Activated T-cell treated with anti-CD3 and anti-CD28 coated beads, Interleukin-2, amount 50 U/mL, for 72 hours (primary cell): ENCODE measurements at regions not wholly inside any gene's neighbourhood (a gene's known extent, or its start where the extent isn't known, plus 50 kb on each side); places are given as distances from the start of the nearest gene placed in this dataset.
A peak's percentile ranks its signal among the peaks of the same experiment; 100 is the strongest.

Source experiments
- ATAC-seq, 2 donors: fragments of 150-1000 bp; cut with Tn5 transposase; replicated peaks in 1 of 2; 2 replicates each; pipeline ENCODE4 v1.10.0; 2021; ENCODE audit warnings: moderate library complexity in 2 of 2, mild to moderate bottlenecking in 1 of 2
- DNase-seq, 2 donors: peaks; one replicate each; pipeline ENCODE4 v3.0.0; 2021 to 2022; ENCODE audit warnings: mixed read lengths in 1 of 2
- H3K27ac Mint-ChIP-seq: one replicate; pipeline ENCODE4 v1.8.0; 2022; ENCODE audit warnings: mild to moderate bottlenecking, moderate library complexity, mixed read lengths
- H3K27me3 Mint-ChIP-seq: one replicate; pipeline ENCODE4 v1.8.0; 2022; ENCODE audit warnings: low read depth, mixed read lengths
- H3K36me3 Mint-ChIP-seq, 2 donors: one replicate each; pipeline ENCODE4 v1.8.0; 2022; ENCODE audit warnings: mixed read lengths in 2 of 2, mild to moderate bottlenecking in 1 of 2; ENCODE audit not compliant: insufficient read depth in 2 of 2
- H3K4me1 Mint-ChIP-seq: one replicate; pipeline ENCODE4 v1.8.0; 2022; ENCODE audit warnings: low read depth, mixed read lengths
- H3K4me3 Mint-ChIP-seq, 2 donors: one replicate each; pipeline ENCODE4 v1.8.0; 2022; ENCODE audit warnings: mild to moderate bottlenecking in 2 of 2, mixed read lengths in 2 of 2, moderate library complexity in 2 of 2
- H3K9me3 Mint-ChIP-seq, 2 donors: one replicate each; pipeline ENCODE4 v1.8.0; 2022; ENCODE audit warnings: mixed read lengths in 2 of 2

DNA sequence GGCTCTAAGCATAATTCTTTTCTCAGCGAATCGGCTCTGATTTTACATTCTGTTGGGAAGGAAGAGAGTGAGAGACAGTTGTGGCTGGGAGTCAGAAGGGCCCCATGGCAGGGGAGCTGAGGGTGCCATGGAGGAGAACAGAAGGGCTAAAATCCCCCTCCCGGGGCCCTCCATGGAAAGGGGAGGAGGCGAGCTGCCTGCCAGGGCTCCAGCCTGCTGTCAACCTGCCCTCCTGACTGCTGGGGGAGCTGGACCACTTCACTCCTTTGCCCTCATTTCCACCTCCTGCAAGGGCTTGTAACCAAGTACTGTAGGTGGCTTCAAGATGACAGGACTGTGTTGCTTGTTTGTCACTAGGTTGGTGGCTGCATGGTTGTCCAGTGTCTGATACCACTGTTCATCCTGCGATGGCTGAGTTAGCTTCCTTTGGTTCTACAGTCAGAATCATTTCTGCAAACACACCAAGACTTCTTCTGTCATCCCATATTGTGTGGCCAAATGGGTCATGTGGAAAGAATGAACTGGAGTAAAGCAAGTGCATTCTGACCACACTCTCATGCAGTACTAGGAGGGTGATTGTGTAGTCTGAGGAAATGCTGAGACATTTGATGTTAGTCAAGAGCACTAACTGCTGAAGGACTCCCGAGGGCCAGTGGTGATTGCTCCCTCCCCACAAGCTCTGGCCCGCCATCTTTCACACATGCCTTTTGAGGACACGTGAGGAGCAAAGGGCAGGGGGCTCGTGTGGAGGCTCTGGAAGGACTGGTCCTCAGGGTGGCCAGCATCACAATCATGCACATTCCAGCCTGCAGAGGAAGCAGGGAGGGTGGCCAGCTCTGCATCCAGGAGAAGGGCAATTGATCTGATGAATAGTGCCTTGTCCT, 307.2 kb downstream of the GADD45G start:
- ATAC-seq, result peak in 1 of 2 donors; percentile 26
- no peak overlapping the region for H3K4me3 Mint-ChIP-seq

DNA sequence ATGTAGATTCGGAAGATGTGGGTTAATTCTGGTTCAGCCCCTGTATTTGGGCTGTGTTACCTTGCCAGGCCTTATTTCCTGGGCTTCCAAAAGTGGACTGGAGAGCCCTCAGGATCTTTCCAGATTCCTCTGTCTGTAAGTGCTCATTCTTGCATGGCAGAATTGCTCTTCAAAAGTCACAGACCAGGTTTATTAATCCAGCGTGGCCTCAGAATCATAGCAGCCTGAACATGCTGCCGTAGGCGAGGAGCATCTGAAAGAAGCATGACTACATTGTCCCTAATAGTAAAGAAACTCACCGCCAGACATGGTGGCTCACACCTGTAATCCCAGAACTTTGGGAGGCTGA, 307.8 kb downstream of the GADD45G start:
- H3K4me1 Mint-ChIP-seq, result peaks cover 7% of the 10 kb centered on the region
- no peaks in the 10 kb centered on the region for H3K9me3 Mint-ChIP-seq
- DNase-seq (no peak), ATAC-seq (no peak)
- H3K36me3 Mint-ChIP-seq, result no peaks in the 10 kb centered on the region
- H3K27ac Mint-ChIP-seq, result no peak overlapping the region
- H3K4me3 Mint-ChIP-seq, result no peak overlapping the region
- peaks cover 6% of the 10 kb centered on the region for H3K27me3 Mint-ChIP-seq

More for the DNA sequence above, 307.2 kb downstream of the GADD45G start:
- H3K4me1 Mint-ChIP-seq, result peaks cover 7% of the 10 kb centered on the region
- DNase-seq, result no peak
- no peaks in the 10 kb centered on the region for H3K9me3 Mint-ChIP-seq
- H3K27ac Mint-ChIP-seq, result no peak overlapping the region
- H3K36me3 Mint-ChIP-seq, result peaks cover 0 to 1% of the 10 kb centered on the region in 2 donors
- H3K27me3 Mint-ChIP-seq, result peaks cover 6% of the 10 kb centered on the region

DNA sequence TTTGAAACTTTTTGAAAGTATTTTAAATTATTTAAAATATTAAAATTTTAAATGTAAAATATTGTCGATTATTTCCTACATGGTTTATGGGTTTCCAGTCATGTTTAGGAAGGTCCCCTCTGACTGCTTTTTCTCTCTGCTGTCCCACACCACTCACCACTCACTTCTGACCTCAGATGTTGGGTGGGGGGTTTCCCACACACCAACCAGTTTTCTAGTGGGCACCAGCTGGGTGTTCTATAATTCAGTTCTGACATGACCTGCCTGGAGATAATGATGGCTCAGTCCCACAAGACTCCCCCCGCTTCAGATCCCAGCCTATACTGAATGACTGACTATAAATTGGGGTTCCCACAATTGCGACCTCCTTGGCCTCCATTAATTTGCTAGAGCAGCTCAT, 310.4 kb downstream of the GADD45G start:
- Mint-ChIP-seq H3K4me1 (peaks cover 13% of the 10 kb centered on the region), H3K4me3 (no peak overlapping the region), H3K27ac (no peak overlapping the region), H3K9me3 (no peaks in the 10 kb centered on the region), H3K27me3 (peaks cover 10% of the 10 kb centered on the region), H3K36me3 (no peaks in the 10 kb centered on the region)
- peak in 1 of 2 donors; percentile 12 for DNase-seq
- ATAC-seq, result peak; percentile 28 to 53

DNA sequence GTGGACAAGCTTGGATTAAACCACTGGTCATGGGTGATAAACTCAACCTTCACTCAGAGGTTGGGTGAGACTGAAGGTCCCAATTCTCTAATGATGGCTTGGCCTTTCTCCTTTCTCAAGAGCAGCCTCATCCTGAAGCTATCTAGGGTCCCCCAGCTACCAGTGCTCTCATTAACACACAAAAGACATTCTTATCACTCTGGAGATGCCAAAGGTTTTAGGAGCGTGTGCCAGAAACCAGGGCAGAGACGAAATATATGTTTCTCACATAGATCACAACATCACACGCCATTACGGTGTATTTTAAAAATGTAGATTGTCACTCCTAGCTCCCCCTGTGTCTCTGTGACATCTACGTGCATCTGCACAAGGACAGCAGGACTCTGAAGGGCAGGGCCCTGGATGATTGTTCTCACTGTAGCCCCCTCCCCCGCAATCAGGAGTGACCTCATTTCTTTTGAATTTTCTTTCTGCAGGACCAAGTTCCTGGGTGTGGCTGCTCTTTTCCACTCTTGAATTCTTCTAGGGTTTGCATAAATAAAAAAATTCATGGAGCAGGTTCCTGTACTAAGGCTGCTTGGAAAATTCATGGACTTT, 311.3 kb downstream of the GADD45G start:
- no peak for DNase-seq
- H3K27ac Mint-ChIP-seq, result no peak overlapping the region
- no peak for ATAC-seq
- peaks cover 15% of the 10 kb centered on the region for H3K27me3 Mint-ChIP-seq
- H3K36me3 Mint-ChIP-seq, result no peaks in the 10 kb centered on the region
- H3K4me3 Mint-ChIP-seq, result no peak overlapping the region
- peaks cover 13% of the 10 kb centered on the region for H3K4me1 Mint-ChIP-seq
- H3K9me3 Mint-ChIP-seq, result no peaks in the 10 kb centered on the region

DNA sequence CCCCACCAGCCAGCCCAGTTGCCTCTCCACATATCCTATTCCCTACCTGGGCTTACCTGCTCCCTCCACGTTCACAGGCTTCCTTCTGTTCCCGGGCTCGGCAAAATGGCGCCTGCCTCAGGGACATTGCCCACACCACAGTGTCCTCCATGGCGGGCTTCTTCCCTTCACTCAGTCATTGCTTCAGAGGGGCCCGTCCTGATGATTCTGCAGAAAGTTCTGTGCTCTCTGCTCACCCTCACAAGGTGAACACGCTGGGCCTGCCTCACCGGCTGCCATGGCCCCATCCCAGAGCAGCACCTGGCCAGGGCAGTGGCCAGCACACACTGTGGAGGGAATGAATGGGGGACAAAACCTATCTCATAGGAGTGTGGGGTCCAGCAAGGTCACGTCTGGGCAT, 313.0 kb downstream of the GADD45G start:
- no peak overlapping the region for H3K4me3 Mint-ChIP-seq
- H3K4me1 Mint-ChIP-seq, result peaks cover 13% of the 10 kb centered on the region
- ATAC-seq (no peak), DNase-seq (no peak)
- H3K27ac Mint-ChIP-seq, result no peak overlapping the region
- no peaks in the 10 kb centered on the region for H3K36me3 Mint-ChIP-seq
- H3K9me3 Mint-ChIP-seq, result no peaks in the 10 kb centered on the region
- peaks cover 22% of the 10 kb centered on the region for H3K27me3 Mint-ChIP-seq

DNA sequence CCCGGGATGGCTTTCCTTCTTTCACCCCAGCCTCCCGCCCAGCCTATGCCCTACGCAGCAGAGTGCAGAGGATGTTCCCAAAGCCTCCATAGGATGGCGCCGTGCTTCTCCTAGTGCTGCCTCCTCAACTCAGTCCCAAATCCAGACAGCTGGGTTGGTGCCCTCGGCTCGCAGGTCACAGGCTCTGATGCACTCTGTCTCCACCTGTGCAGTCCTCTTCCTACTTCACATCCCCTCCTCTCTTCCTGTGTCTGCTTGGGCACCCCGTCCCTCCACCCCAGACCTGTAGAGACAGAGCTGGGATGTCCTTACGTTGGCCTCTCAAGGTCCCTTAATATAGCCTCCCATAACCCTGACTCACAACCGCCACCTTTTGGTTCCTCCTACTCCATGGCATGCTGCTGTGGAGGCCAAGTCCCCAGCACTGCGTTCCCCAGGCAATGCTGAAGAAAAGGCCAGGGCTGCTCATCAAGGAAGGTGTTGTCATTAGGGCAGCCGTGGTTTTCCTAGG, 314.4 kb downstream of the GADD45G start:
- DNase-seq (peak; percentile 35 to 49), ATAC-seq (peak; percentile 66 to 70)
- peaks cover 22% of the 10 kb centered on the region for H3K27me3 Mint-ChIP-seq
- H3K4me3 Mint-ChIP-seq, result no peak overlapping the region
- no peaks in the 10 kb centered on the region for H3K36me3 Mint-ChIP-seq
- no peak overlapping the region for H3K27ac Mint-ChIP-seq
- no peaks in the 10 kb centered on the region for H3K9me3 Mint-ChIP-seq
- H3K4me1 Mint-ChIP-seq, result peaks cover 25% of the 10 kb centered on the region

DNA sequence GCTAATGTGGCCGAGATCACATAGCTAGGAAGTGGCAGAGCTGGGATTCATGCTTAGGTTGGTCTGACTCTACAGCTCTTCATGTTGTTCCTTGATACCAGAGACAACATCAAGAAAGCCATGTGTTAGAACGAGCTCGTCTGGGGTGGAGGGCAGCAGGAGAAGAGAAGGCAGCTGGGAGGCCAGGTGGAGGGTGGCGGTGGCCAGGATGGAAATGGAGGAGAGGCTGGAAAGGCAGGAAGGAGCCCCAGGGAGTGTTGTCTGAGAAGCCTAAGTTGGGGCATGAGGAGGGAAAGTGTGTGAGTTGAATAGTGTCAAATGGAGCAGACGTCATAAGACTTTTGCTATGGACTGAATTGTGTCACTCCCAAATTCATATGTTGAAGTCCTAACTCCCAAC, 315.3 kb downstream of the GADD45G start:
- no peak overlapping the region for H3K4me3 Mint-ChIP-seq
- no peaks in the 10 kb centered on the region for H3K36me3 Mint-ChIP-seq
- peaks cover 33% of the 10 kb centered on the region for H3K4me1 Mint-ChIP-seq
- DNase-seq, result no peak
- H3K27me3 Mint-ChIP-seq, result peaks cover 22% of the 10 kb centered on the region
- no peak overlapping the region for H3K27ac Mint-ChIP-seq
- H3K9me3 Mint-ChIP-seq, result no peaks in the 10 kb centered on the region
- ATAC-seq, result no peak

DNA sequence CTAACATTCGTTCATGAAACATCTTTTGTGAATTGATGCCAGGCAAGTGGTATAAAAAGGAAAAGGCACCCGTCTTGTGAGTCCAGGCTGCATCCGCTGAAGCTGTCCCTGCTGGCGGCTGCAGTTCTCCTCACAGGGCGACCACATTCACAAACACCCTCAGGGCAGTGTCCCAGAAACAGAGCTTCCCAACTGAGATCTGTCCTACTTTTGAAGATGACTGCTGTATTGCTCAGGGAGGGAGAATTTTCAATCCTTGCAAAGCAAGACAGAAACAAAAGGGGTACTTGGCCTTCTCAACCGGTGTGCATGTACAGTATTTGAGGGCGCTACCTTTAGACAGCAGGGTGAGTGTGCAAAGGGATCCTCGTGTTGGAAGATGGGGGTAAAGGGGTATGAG, 316.1 kb downstream of the GADD45G start:
- no peak for ATAC-seq
- no peak overlapping the region for H3K4me3 Mint-ChIP-seq

DNA sequence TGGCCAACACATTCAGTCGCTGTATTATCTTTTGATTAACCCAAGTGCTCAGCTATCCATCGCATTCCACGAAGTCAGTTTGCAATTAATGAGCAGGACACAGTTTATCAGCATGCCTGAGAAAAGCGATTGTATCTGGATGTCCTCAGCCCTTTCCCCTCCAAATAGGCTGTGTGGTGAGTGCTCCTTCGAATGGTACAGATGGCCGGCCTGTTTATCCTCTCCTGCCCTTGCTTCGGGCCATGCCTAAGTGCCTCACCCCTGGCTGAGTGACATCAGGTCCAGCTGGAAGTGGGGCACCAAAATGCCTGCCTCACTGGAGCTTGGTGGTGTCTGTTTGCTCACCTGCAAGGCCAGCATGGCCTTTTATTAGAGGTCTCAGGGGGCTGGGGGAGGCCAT, 317.3 kb downstream of the GADD45G start:
- Mint-ChIP-seq H3K4me1 (peaks cover 30% of the 10 kb centered on the region), H3K27me3 (peaks cover 37% of the 10 kb centered on the region), H3K27ac (no peak overlapping the region), H3K4me3 (no peak overlapping the region), H3K36me3 (no peaks in the 10 kb centered on the region), H3K9me3 (no peaks in the 10 kb centered on the region)
- DNase-seq (no peak), ATAC-seq (no peak)

More for the DNA sequence above, 316.1 kb downstream of the GADD45G start:
- Mint-ChIP-seq H3K9me3 (no peaks in the 10 kb centered on the region), H3K27ac (no peak overlapping the region), H3K4me1 (peaks cover 30% of the 10 kb centered on the region), H3K27me3 (peaks cover 25% of the 10 kb centered on the region), H3K36me3 (no peaks in the 10 kb centered on the region)
- no peak for DNase-seq

DNA sequence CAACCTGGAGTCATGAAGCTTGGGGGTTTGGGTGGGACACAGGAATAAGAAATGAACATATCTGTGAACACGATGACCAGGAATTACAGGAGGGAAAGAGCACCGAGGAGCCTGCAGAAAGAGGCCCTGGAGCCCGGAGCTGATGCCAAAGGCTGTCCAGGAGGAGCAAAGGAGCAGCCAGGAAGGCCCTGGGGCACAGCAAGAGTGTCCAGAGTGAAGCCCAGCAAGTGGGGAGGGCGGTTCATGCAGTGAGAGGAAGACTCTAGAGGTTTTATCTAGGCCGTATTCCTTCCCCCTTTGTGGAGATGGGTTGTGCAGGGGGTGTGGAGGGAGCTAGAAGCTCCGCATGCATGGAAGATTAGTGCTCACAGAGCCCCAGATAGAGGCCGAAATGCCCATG, 318.4 kb downstream of the GADD45G start:
- no peak overlapping the region for H3K27ac Mint-ChIP-seq
- no peak for ATAC-seq
- H3K36me3 Mint-ChIP-seq, result no peaks in the 10 kb centered on the region
- DNase-seq, result no peak
- peaks cover 30% of the 10 kb centered on the region for H3K4me1 Mint-ChIP-seq
- no peak overlapping the region for H3K4me3 Mint-ChIP-seq
- H3K27me3 Mint-ChIP-seq, result peaks cover 41% of the 10 kb centered on the region
- no peaks in the 10 kb centered on the region for H3K9me3 Mint-ChIP-seq

DNA sequence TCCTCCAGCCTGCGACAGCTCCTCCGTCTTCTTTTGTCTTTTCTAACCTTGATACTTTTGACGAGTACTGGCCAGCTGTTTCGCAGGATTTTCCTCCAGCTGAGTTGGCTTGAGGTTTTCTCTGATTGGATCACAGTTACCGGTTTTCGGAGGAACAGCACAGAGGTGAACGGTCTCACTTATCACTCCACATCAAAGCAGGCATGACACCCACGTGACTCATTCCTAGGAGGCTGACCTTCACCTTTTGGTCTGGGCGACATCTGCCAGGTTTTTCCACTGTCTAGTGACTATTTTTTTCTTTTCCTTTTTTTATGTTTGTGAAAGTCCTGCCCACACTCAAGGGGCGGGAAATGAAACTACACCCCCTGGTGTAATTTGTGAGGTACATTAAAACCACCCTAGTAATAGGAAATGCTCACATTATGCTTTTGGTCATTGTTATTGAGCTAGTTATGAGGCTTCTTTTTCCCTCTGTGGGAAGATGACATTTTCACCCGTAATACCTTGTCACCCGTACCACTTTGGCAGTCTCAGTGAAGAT, 319.2 kb downstream of the GADD45G start:
- H3K4me3 Mint-ChIP-seq, result peak overlapping the region; percentile 55 to 62
- peak; percentile 58 to 77 for DNase-seq
- H3K9me3 Mint-ChIP-seq, result no peaks in the 10 kb centered on the region
- peaks cover 30% of the 10 kb centered on the region for H3K4me1 Mint-ChIP-seq
- ATAC-seq, result peak; percentile 84 to 85
- no peaks in the 10 kb centered on the region for H3K36me3 Mint-ChIP-seq
- H3K27ac Mint-ChIP-seq, result peak overlapping the region; percentile 18
- H3K27me3 Mint-ChIP-seq, result peaks cover 41% of the 10 kb centered on the region

DNA sequence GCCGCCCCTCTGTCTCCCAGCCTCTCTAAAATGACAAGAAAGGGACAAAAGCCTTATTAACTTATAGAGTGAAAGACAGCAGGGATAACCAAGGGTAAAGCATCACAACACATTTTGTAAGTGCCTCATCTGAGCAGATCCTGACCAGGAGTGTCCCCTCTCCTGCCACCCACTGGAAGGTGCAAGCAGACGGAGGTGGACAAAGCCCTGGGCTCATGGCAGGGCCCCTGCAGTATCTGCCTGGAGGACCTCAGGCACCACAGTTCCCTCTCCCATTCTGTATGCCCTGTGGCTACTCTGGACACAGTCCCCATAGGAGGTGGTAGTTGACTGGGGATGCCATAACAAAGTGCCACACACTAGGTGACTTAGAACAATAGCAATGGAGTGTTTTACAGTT, 319.8 kb downstream of the GADD45G start:
- ATAC-seq (peak in 1 of 2 donors; percentile 5), DNase-seq (no peak)
- Mint-ChIP-seq H3K4me3 (peak overlapping the region; percentile 55 to 62), H3K4me1 (peaks cover 24% of the 10 kb centered on the region), H3K9me3 (no peaks in the 10 kb centered on the region), H3K27me3 (peaks cover 37% of the 10 kb centered on the region), H3K36me3 (no peaks in the 10 kb centered on the region), H3K27ac (peak overlapping the region; percentile 18)

DNA sequence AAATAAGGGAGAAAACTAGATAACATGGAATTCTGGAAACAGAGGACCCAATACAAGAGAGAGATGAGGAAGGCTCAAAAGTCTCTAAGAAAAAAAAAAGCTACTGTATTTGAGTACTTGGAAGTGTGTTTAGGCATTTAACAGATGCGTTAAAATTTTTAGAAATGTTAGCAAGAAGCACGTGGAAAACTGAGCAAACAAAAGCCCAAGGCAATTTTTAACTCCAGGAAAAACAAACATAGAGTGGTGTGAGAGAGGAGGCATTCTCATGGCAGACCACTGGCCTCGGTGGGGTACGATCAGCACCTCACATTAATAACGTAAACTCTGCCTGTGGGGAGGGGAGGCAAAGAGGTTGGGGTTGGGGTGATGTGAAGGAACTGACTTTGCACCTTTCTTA, 321.4 kb downstream of the GADD45G start:
- Mint-ChIP-seq H3K9me3 (no peaks in the 10 kb centered on the region), H3K27me3 (peaks cover 27% of the 10 kb centered on the region), H3K27ac (no peak overlapping the region), H3K4me1 (peaks cover 35% of the 10 kb centered on the region), H3K4me3 (no peak overlapping the region), H3K36me3 (no peaks in the 10 kb centered on the region)
- ATAC-seq (no peak), DNase-seq (no peak)
